MCF 10A (cell line): ENCODE measurements at regions not wholly inside any gene's neighbourhood (a gene's known extent, or its start where the extent isn't known, plus 50 kb on each side); places are given as distances from the start of the nearest gene placed in this dataset.

ENCODE experiments used
- BruUV-seq: library from RNA; stranded (reverse); fragments of 400-500 nt; replicated peaks from 2 replicates; lab custom pipeline; 2021; lab: Mats Ljungman, UMichigan
- CTCF ChIA-PET: fragments of 300-600 bp; sonication (Branson Sonifier 250); formaldehyde crosslinking; extraction: SDS; loops from one replicate; lab custom pipeline; 2021; ENCODE audit warnings: antibody characterized with exemption, inconsistent platforms; lab: Yijun Ruan, JAX
- POLR2A ChIA-PET: fragments of 300-600, 350-650 bp; sonication (Branson Sonifier 250); formaldehyde crosslinking; extraction: SDS; loops from one replicate; lab custom pipeline; 2020; ENCODE audit warnings: antibody characterized with exemption, inconsistent platforms; lab: Yijun Ruan, JAX
- DNase-seq: peaks from one replicate; pipeline ENCODE4 v3.0.0-alpha.2; 2018; ENCODE audit not compliant: unreplicated experiment
- H3K27ac Mint-ChIP-seq: one replicate; pipeline ENCODE4 v1.8.0; 2022; ENCODE audit warnings: mild to moderate bottlenecking, low read depth, mixed read lengths; ENCODE audit not compliant: unreplicated experiment
- H3K27me3 Mint-ChIP-seq: one replicate; pipeline ENCODE4 v1.8.0; 2022; ENCODE audit warnings: mixed read lengths; ENCODE audit not compliant: insufficient read depth, unreplicated experiment
- H3K36me3 Mint-ChIP-seq: one replicate; pipeline ENCODE4 v1.8.0; 2022; ENCODE audit warnings: mild to moderate bottlenecking, moderate library complexity, mixed read lengths; ENCODE audit not compliant: insufficient read depth, unreplicated experiment
- H3K4me1 Mint-ChIP-seq: one replicate; pipeline ENCODE4 v1.8.0; 2022; ENCODE audit warnings: mixed read lengths; ENCODE audit not compliant: insufficient read depth, unreplicated experiment
- H3K4me3 Mint-ChIP-seq: one replicate; pipeline ENCODE4 v1.8.0; 2022; ENCODE audit warnings: mild to moderate bottlenecking, moderate library complexity, mixed read lengths; ENCODE audit not compliant: unreplicated experiment
- H3K9me3 Mint-ChIP-seq: one replicate; pipeline ENCODE4 v1.8.0; 2022; ENCODE audit warnings: mixed read lengths; ENCODE audit not compliant: unreplicated experiment
- CTCF ChIP-seq: fragments of 200-600 bp; IDR thresholded peaks from one replicate; pipeline ENCODE4 v1.8.0; 2022; ENCODE audit warnings: antibody characterized with exemption, mild to moderate bottlenecking; ENCODE audit not compliant: unreplicated experiment
- intact Hi-C: fragments of 100-400 bp; cut with micrococcal nuclease; formaldehyde crosslinking; loops from 2 replicates; pipeline ENCODE4 v1.14.1; 2022

- H3K27me3 Mint-ChIP-seq, result no peaks in the 10 kb centered on the region
- H3K9me3 Mint-ChIP-seq, result no peaks in the 10 kb centered on the region
- H3K4me3 Mint-ChIP-seq, result no peak overlapping the region
- H3K27ac Mint-ChIP-seq, result no peak overlapping the region
- DNase-seq, result no peak
- no peaks in the 10 kb centered on the region for H3K36me3 Mint-ChIP-seq
- POLR2A ChIA-PET, result no interaction called here
- CTCF ChIA-PET, result interaction anchor here (1.0 to 1.4 kb wide), 3 partner anchors 12 to 316 kb away, joined by 3 read pairs; no protein-coding TSS in a partner anchor
- no peak for TF ChIP-seq CTCF
- H3K4me1 Mint-ChIP-seq, result peaks cover 5% of the 10 kb centered on the region
- intact Hi-C loops, result no loop called here
- no TSS peak for BruUV-seq
These were observed 270.4 kb downstream of the GPATCH2 start for GRCh38 chr1:217360510-217360909.

GRCh38 chr1:217354895-217355294 lies 276.0 kb downstream of the GPATCH2 start:
- BruUV-seq, result no TSS peak
- ChIA-PET POLR2A (no interaction called here), CTCF (interaction anchor here (0.6 to 1.6 kb wide), 2 partner anchors 23 to 243 kb away, joined by 3 to 4 read pairs; no protein-coding TSS in a partner anchor)
- no peaks in the 10 kb centered on the region for H3K9me3 Mint-ChIP-seq
- H3K4me3 Mint-ChIP-seq, result no peak overlapping the region
- no peaks in the 10 kb centered on the region for H3K4me1 Mint-ChIP-seq
- intact Hi-C loops, result no loop called here
- no peak for DNase-seq
- no peak overlapping the region for H3K27ac Mint-ChIP-seq
- H3K27me3 Mint-ChIP-seq, result peaks cover 32% of the 10 kb centered on the region
- TF ChIP-seq CTCF, result no peak
- no peaks in the 10 kb centered on the region for H3K36me3 Mint-ChIP-seq

- DNase-seq, result no peak
- Mint-ChIP-seq H3K4me3 (no peak overlapping the region), H3K27me3 (peaks cover 27% of the 10 kb centered on the region), H3K36me3 (no peaks in the 10 kb centered on the region), H3K9me3 (no peaks in the 10 kb centered on the region), H3K27ac (no peak overlapping the region), H3K4me1 (no peaks in the 10 kb centered on the region)
- ChIA-PET POLR2A (interaction anchor here (0.6 kb wide), 1 partner anchor 613 kb away, joined by 5 read pairs; no protein-coding TSS in a partner anchor), CTCF (interaction anchor here (0.6 to 1.1 kb wide), 5 partner anchors 70 to 677 kb away, joined by 3 to 4 read pairs (median 3); no protein-coding TSS in a partner anchor)
- BruUV-seq, result no TSS peak
- intact Hi-C loops, result no loop called here
- no peak for TF ChIP-seq CTCF
These were observed 281.8 kb downstream of the GPATCH2 start for GRCh38 chr1:217348960-217349664.

GRCh38 chr1:217344712-217345111 lies 286.2 kb downstream of the GPATCH2 start:
- Mint-ChIP-seq H3K4me1 (no peaks in the 10 kb centered on the region), H3K27ac (no peak overlapping the region), H3K27me3 (peaks cover 15% of the 10 kb centered on the region), H3K9me3 (no peaks in the 10 kb centered on the region), H3K4me3 (no peak overlapping the region), H3K36me3 (no peaks in the 10 kb centered on the region)
- no peak for TF ChIP-seq CTCF
- no TSS peak for BruUV-seq
- intact Hi-C loops, result no loop called here
- POLR2A ChIA-PET, result interaction anchor here (0.7 kb wide), 1 partner anchor 8 kb away, joined by 3 read pairs; no protein-coding TSS in a partner anchor
- CTCF ChIA-PET, result interaction anchor here (0.6 to 0.7 kb wide), 2 partner anchors 649 to 881 kb away, joined by 3 read pairs; no protein-coding TSS in a partner anchor
- no peak for DNase-seq
